ENCODE measurements at regions not wholly inside any gene's neighbourhood (a gene's known extent, or its start where the extent isn't known, plus 50 kb on each side); places are given as distances from the start of the nearest gene placed in this dataset.

GRCh38 chr13:87302931-87303330 lies 368.2 kb upstream of the SLITRK5 start:
- no peak for TF ChIP-seq CTCF (IDR thresholded peaks at IDR 0.05; ENCODE audit: borderline replicate concordance, insufficient read depth, low read depth, low read length)

GRCh38 chr13:87311165-87311564 lies 360.0 kb upstream of the SLITRK5 start:
- no peak for TF ChIP-seq CTCF (IDR thresholded peaks at IDR 0.05; ENCODE audit: borderline replicate concordance, insufficient read depth, low read depth, low read length)
- no peak overlapping the region for H3K4me3 ChIP-seq (ENCODE audit: low read depth, low read length)

More at GRCh38 chr13:87302931-87303330, 368.2 kb upstream of the SLITRK5 start:
- H3K4me3 ChIP-seq (ENCODE audit: low read depth, low read length): no peak overlapping the region

GRCh38 chr13:87314822-87315221 lies 356.3 kb upstream of the SLITRK5 start:
- no peak for TF ChIP-seq CTCF (IDR thresholded peaks at IDR 0.05; ENCODE audit: borderline replicate concordance, insufficient read depth, low read depth, low read length)
- H3K4me3 ChIP-seq (ENCODE audit: low read depth, low read length): no peak overlapping the region

- no peak overlapping the region for H3K4me3 ChIP-seq (ENCODE audit: low read depth, low read length)
- TF ChIP-seq CTCF (IDR thresholded peaks at IDR 0.05; ENCODE audit: borderline replicate concordance, insufficient read depth, low read depth, low read length): no peak
Measured at GRCh38 chr13:87322386-87322785, 348.8 kb upstream of the SLITRK5 start.

GRCh38 chr13:87324558-87324957 lies 346.6 kb upstream of the SLITRK5 start:
- TF ChIP-seq CTCF (IDR thresholded peaks at IDR 0.05; ENCODE audit: borderline replicate concordance, insufficient read depth, low read depth, low read length): no peak
- H3K4me3 ChIP-seq (ENCODE audit: low read depth, low read length): no peak overlapping the region

GRCh38 chr13:87331178-87331577 lies 340.0 kb upstream of the SLITRK5 start:
- no peak for TF ChIP-seq CTCF (IDR thresholded peaks at IDR 0.05; ENCODE audit: borderline replicate concordance, insufficient read depth, low read depth, low read length)
- H3K4me3 ChIP-seq (ENCODE audit: low read depth, low read length): no peak overlapping the region

GRCh38 chr13:87333599-87333998 lies 337.6 kb upstream of the SLITRK5 start:
- H3K4me3 ChIP-seq (ENCODE audit: low read depth, low read length): no peak overlapping the region
- TF ChIP-seq CTCF (IDR thresholded peaks at IDR 0.05; ENCODE audit: borderline replicate concordance, insufficient read depth, low read depth, low read length): no peak
